ENCODE measurements at regions not wholly inside any gene's neighbourhood (a gene's known extent, or its start where the extent isn't known, plus 50 kb on each side); places are given as distances from the start of the nearest gene placed in this dataset.

DNA sequence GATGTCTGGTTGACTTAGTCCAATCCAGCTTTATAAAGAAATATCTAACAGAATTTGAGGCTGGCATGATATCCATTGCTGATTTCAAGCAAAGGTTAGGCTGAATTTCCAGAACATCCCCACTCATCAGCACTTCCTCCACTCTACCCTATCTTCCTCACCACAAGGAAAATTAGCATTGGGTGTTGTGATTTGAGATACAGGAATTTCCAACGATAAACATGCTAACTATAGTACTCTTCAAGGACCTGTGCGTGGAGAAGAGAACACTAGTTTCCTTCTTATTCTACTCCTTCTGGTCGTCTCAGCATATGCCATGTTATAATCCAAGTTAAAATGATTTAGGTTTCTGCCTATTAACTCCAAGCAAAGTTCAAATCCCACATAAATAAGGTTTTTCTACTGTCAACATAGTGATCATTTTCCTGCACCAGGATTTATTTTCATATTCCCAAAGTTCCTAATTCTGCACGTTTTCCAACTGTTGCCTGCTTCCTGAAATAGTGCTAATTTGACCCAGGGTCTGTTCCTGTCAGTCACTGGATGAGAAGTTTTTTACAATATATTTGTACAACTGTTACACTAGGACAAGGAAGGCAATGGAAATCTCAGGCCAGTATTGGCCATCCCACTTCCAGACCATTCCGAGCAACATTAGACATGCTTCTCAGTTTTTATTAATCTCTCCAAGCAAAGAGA, 177.6 kb upstream of the EDNRA start:
- no peak overlapping the region for H3K4me2 ChIP-seq (ENCODE audit: low read depth, low read length, poor library complexity, severe bottlenecking)
- no peak overlapping the region for H3K4me3 ChIP-seq (ENCODE audit: low read length, poor library complexity, severe bottlenecking)
- no peak overlapping the region for H2AFZ ChIP-seq (ENCODE audit: low read length)
- H3F3A ChIP-seq (ENCODE audit: low read depth): no peaks in the 10 kb centered on the region
- H4K20me1 ChIP-seq (ENCODE audit: insufficient read depth, low read length, poor library complexity, severe bottlenecking): no peaks in the 10 kb centered on the region
- H3K9ac ChIP-seq (ENCODE audit: low read depth, low read length, poor library complexity, severe bottlenecking): no peak overlapping the region
- no peaks in the 10 kb centered on the region for H3K4me1 ChIP-seq (ENCODE audit: insufficient read depth, low read length, poor library complexity, severe bottlenecking)
- no peaks in the 10 kb centered on the region for H3K27me3 ChIP-seq (ENCODE audit: insufficient read depth, low read length, poor library complexity, severe bottlenecking)
- no peak for TF ChIP-seq EZH2phosphoT487 (IDR thresholded peaks at IDR 0.05; ENCODE audit: borderline replicate concordance)
- H3K36me3 ChIP-seq (ENCODE audit: insufficient read depth, low read length): no peaks in the 10 kb centered on the region
- H3K9me3 ChIP-seq (ENCODE audit: insufficient read depth, low read depth, low read length): no peaks in the 10 kb centered on the region
- H3K9me2 ChIP-seq (replicated peaks; ENCODE audit: low read depth, low read length): no peaks in the 10 kb centered on the region
- H3K79me2 ChIP-seq (ENCODE audit: insufficient read depth, low read length): no peaks in the 10 kb centered on the region

DNA sequence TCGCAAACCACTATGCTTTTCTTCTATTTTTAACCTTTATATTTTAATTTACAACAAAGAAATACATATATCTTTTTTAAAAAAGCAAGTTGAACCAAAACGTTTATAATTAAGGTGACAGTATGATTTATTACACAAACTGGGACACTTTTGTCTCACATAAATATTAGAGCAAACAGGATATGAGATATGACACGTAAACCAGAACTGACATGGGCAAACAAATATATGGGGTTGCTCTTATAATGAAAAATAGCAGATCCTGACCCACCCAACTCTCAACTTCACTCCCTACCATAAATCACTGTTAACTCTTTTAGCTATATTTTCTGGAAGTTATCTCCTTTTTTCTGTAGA, 177.0 kb upstream of the EDNRA start:
- Histone ChIP-seq H3K9me3 (ENCODE audit: insufficient read depth, low read depth, low read length) (no peaks in the 10 kb centered on the region), H3K27me3 (ENCODE audit: insufficient read depth, low read length, poor library complexity, severe bottlenecking) (no peaks in the 10 kb centered on the region), H3K9ac (ENCODE audit: low read depth, low read length, poor library complexity, severe bottlenecking) (no peak overlapping the region), H3K4me2 (ENCODE audit: low read depth, low read length, poor library complexity, severe bottlenecking) (no peak overlapping the region), H3F3A (ENCODE audit: low read depth) (no peaks in the 10 kb centered on the region), H3K9me2 (replicated peaks; ENCODE audit: low read depth, low read length) (no peaks in the 10 kb centered on the region), H3K4me3 (ENCODE audit: low read length, poor library complexity, severe bottlenecking) (no peak overlapping the region), H4K20me1 (ENCODE audit: insufficient read depth, low read length, poor library complexity, severe bottlenecking) (no peaks in the 10 kb centered on the region), H3K4me1 (ENCODE audit: insufficient read depth, low read length, poor library complexity, severe bottlenecking) (no peaks in the 10 kb centered on the region), H3K36me3 (ENCODE audit: insufficient read depth, low read length) (no peaks in the 10 kb centered on the region), H3K79me2 (ENCODE audit: insufficient read depth, low read length) (no peaks in the 10 kb centered on the region), H2AFZ (ENCODE audit: low read length) (no peak overlapping the region)
- TF ChIP-seq EZH2phosphoT487 (IDR thresholded peaks at IDR 0.05; ENCODE audit: borderline replicate concordance): no peak
- TF ChIP-seq, protein P1, sequence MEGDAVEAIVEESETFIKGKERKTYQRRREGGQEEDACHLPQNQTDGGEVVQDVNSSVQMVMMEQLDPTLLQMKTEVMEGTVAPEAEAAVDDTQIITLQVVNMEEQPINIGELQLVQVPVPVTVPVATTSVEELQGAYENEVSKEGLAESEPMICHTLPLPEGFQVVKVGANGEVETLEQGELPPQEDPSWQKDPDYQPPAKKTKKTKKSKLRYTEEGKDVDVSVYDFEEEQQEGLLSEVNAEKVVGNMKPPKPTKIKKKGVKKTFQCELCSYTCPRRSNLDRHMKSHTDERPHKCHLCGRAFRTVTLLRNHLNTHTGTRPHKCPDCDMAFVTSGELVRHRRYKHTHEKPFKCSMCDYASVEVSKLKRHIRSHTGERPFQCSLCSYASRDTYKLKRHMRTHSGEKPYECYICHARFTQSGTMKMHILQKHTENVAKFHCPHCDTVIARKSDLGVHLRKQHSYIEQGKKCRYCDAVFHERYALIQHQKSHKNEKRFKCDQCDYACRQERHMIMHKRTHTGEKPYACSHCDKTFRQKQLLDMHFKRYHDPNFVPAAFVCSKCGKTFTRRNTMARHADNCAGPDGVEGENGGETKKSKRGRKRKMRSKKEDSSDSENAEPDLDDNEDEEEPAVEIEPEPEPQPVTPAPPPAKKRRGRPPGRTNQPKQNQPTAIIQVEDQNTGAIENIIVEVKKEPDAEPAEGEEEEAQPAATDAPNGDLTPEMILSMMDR (conservative IDR thresholded peaks at IDR 0.05; ENCODE audit: low read length): no peak

DNA sequence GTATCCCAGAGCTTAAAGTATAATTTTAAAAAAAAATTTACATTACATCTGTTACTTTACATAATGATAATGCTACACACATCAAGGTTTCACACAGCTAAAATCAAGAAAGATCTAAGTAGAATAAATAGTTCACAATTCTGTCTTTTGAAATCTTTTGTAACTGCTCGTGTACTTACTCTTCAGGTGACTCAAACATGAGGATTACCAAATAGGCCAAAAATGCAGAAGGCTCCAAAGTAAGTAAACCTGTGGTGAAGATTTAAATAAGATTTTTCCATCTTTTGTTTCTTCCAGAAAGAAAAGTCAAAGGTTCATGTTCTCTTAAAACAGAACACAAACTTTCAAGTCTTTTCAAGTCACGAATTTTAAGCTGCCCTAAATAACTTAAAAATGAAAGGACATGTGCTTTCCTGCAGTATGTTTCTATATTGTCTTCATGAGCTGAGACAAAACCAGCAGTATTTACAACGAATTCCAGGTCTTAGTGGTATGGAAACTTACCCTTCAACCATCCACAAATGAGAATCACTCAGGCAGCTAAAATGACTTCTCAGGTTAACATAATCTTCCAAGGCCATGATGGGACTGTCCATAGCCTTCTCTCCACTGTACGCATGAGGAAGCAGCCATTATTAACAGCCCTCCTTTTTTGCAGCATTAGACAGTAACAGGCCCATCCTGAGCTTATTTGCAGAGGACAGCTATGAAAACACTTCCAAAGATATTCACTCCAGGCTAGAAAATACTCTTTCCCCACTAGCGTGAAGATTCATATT, 172.8 kb upstream of the EDNRA start:
- Histone ChIP-seq H3F3A (ENCODE audit: low read depth) (no peaks in the 10 kb centered on the region), H3K9me2 (replicated peaks; ENCODE audit: low read depth, low read length) (no peaks in the 10 kb centered on the region)
- TF ChIP-seq, protein P1 (conservative IDR thresholded peaks at IDR 0.05; ENCODE audit: low read length): no peak
- TF ChIP-seq EZH2phosphoT487 (IDR thresholded peaks at IDR 0.05; ENCODE audit: borderline replicate concordance): no peak

More for the DNA sequence above, 172.8 kb upstream of the EDNRA start:
- Histone ChIP-seq H4K20me1 (ENCODE audit: insufficient read depth, low read length, poor library complexity, severe bottlenecking) (no peaks in the 10 kb centered on the region), H3K79me2 (ENCODE audit: insufficient read depth, low read length) (no peaks in the 10 kb centered on the region), H2AFZ (ENCODE audit: low read length) (no peak overlapping the region), H3K36me3 (ENCODE audit: insufficient read depth, low read length) (no peaks in the 10 kb centered on the region), H3K4me3 (ENCODE audit: low read length, poor library complexity, severe bottlenecking) (no peak overlapping the region), H3K4me2 (ENCODE audit: low read depth, low read length, poor library complexity, severe bottlenecking) (no peak overlapping the region), H3K9me3 (ENCODE audit: insufficient read depth, low read depth, low read length) (no peaks in the 10 kb centered on the region), H3K27me3 (ENCODE audit: insufficient read depth, low read length, poor library complexity, severe bottlenecking) (no peaks in the 10 kb centered on the region), H3K4me1 (ENCODE audit: insufficient read depth, low read length, poor library complexity, severe bottlenecking) (no peaks in the 10 kb centered on the region), H3K9ac (ENCODE audit: low read depth, low read length, poor library complexity, severe bottlenecking) (no peak overlapping the region)

Measured in Loucy (cell line).